Transverse colon (tissue), 3 donors: ENCODE measurements at regions not wholly inside any gene's neighbourhood (a gene's known extent, or its start where the extent isn't known, plus 50 kb on each side); places are given as distances from the start of the nearest gene placed in this dataset.

Source experiments
- POLR2A ChIP-seq: fragments of 450-650 bp; IDR thresholded peaks from one replicate; pipeline ENCODE4 v1.6.1; 2016; ENCODE audit warnings: antibody characterized with exemption, mild to moderate bottlenecking, moderate library complexity
- TF ChIP-seq, protein P1 (sequence below), 5 experiments: fragments of 200-600 bp in 3 of 5; fragments of 450-650 bp in 2 of 5; sonication (generic) in 3 of 5; IDR thresholded peaks; 1 replicate in 2 of 5; 2 replicates in 3 of 5; pipeline ENCODE4 v1.5.1; 2016 to 2017; ENCODE audit warnings: antibody characterized with exemption in 5 of 5, inconsistent platforms in 3 of 5, mild to moderate bottlenecking in 2 of 5, moderate library complexity in 1 of 5

DNA sequence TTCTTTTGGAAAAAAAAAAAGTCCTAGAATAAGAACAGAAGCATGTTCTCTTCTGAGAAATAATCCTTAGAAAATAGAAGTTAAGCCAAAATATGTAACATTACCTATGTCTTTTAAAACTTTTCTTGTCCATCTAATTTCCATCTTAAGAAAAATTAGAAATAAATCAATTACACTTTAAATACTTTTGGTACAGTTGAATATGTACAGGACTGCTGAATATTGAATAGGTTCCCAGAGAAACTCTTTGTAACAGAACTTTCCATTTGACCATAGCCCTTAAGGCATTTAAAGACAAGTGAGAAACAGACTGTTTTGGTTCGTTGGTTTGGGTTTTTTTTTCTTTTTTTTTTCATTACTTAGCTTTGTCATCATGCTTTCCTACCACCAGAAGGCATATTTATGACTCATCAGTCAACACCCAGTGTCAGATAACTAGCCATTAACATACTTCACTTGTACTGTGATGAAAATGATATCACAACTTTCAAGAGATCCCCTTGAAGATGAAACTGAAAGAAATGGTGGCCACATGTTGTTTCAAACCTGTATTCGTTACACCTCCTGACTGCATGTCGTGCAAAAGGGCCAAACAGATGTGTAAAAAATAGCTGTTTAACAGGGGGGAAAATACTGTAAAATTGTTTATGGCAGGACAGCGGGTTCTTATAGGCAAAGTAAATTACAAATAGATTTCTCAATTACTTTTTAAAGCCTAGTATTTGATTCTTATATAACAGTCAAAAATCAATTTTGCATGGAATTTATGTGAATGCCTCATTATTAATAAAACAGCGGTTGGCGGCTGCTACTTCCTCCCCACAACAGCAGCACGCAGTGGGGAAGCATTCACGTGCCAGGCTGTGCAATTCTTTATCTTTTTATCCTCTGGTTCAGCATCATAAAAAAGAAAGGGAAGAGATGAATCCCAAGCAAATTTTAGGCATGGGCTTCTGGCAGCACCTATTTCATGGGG lies 280.7 kb upstream of the HNRNPA3 start:
- no peak for TF ChIP-seq POLR2A
- TF ChIP-seq, protein P1, sequence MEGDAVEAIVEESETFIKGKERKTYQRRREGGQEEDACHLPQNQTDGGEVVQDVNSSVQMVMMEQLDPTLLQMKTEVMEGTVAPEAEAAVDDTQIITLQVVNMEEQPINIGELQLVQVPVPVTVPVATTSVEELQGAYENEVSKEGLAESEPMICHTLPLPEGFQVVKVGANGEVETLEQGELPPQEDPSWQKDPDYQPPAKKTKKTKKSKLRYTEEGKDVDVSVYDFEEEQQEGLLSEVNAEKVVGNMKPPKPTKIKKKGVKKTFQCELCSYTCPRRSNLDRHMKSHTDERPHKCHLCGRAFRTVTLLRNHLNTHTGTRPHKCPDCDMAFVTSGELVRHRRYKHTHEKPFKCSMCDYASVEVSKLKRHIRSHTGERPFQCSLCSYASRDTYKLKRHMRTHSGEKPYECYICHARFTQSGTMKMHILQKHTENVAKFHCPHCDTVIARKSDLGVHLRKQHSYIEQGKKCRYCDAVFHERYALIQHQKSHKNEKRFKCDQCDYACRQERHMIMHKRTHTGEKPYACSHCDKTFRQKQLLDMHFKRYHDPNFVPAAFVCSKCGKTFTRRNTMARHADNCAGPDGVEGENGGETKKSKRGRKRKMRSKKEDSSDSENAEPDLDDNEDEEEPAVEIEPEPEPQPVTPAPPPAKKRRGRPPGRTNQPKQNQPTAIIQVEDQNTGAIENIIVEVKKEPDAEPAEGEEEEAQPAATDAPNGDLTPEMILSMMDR (IDR thresholded peaks at IDR 0.05): no peak
